Fibroblast of skin of left biceps (primary cell): ENCODE measurements at regions not wholly inside any gene's neighbourhood (a gene's known extent, or its start where the extent isn't known, plus 50 kb on each side); places are given as distances from the start of the nearest gene placed in this dataset.
"Not testable (repeated sequence)": the region's sequence is repeated elsewhere in the genome, so short reads cannot be mapped to it uniquely, and the experiment has no call there.

Experiments
- DNase-seq, 2 experiments: peaks; one replicate each; pipeline ENCODE4 v3.0.0-alpha.2; 2013; ENCODE audit warnings: low read depth in 2 of 2

GRCh38 chr2:215862351-215862771 lies 151.0 kb downstream of the MREG start:
- no peak for DNase-seq

- DNase-seq: no peak
These were observed 151.6 kb downstream of the MREG start for GRCh38 chr2:215861607-215862350.

- no peak for DNase-seq
These were observed 157.3 kb downstream of the MREG start for GRCh38 chr2:215856080-215856479.

- DNase-seq: not testable (repeated sequence)
These were observed 158.0 kb downstream of the MREG start for GRCh38 chr2:215855308-215855707.

GRCh38 chr2:215854008-215854407 lies 159.3 kb downstream of the MREG start:
- no peak for DNase-seq

- no peak for DNase-seq
These were observed 161.7 kb downstream of the MREG start for GRCh38 chr2:215851696-215852095.

GRCh38 chr2:215851082-215851481 lies 162.3 kb downstream of the MREG start:
- DNase-seq: no peak

- no peak for DNase-seq
These were observed 163.0 kb downstream of the MREG start for GRCh38 chr2:215850380-215850779.

GRCh38 chr2:215849771-215850170 lies 163.6 kb downstream of the MREG start:
- DNase-seq: no peak

GRCh38 chr2:215848698-215849097 lies 164.7 kb downstream of the MREG start:
- no peak for DNase-seq

- no peak for DNase-seq
These were observed 165.2 kb downstream of the MREG start for GRCh38 chr2:215848146-215848545.

GRCh38 chr2:215847718-215848117 lies 165.6 kb downstream of the MREG start:
- no peak for DNase-seq

GRCh38 chr2:215847056-215847455 lies 166.3 kb downstream of the MREG start:
- no peak for DNase-seq

- no peak for DNase-seq
These were observed 167.3 kb downstream of the MREG start for GRCh38 chr2:215845839-215846586.

- peak; percentile 55 to 65 for DNase-seq
These were observed 169.8 kb downstream of the MREG start for GRCh38 chr2:215843579-215843978.

GRCh38 chr2:215841175-215841816 lies 172.1 kb downstream of the MREG start:
- no peak for DNase-seq

- no peak for DNase-seq
These were observed 173.5 kb downstream of the MREG start for GRCh38 chr2:215839816-215840215.

- no peak for DNase-seq
These were observed 174.0 kb downstream of the MREG start for GRCh38 chr2:215839309-215839708.

GRCh38 chr2:215836881-215837280 lies 176.5 kb downstream of the MREG start:
- DNase-seq: no peak

- DNase-seq: no peak
These were observed 177.7 kb downstream of the MREG start for GRCh38 chr2:215835657-215836056.

GRCh38 chr2:215835231-215835630 lies 178.1 kb downstream of the MREG start:
- no peak for DNase-seq

- DNase-seq: no peak
These were observed 179.7 kb downstream of the MREG start for GRCh38 chr2:215833531-215834162.
